ENCODE measurements at regions not wholly inside any gene's neighbourhood (a gene's known extent, or its start where the extent isn't known, plus 50 kb on each side); places are given as distances from the start of the nearest gene placed in this dataset.

- peak; percentile 33; the same call in 1 of the 2 replicates for TF ChIP-seq MGA (IDR thresholded peaks at IDR 0.05)
- TF ChIP-seq ZNF134 (CRISPR knock-in tag; conservative IDR thresholded peaks at IDR 0.05) = peak; percentile 34; the same call in 1 of the 2 replicates
Observed at GRCh38 chr3:187454085-187454815, 86.1 kb downstream of the RTP4 start (continued).

Measured in K562 (cell line).